Rectal smooth muscle tissue (tissue), 1 donor: ENCODE measurements at regions not wholly inside any gene's neighbourhood (a gene's known extent, or its start where the extent isn't known, plus 50 kb on each side); places are given as distances from the start of the nearest gene placed in this dataset.

ENCODE experiments used
- H3K27ac ChIP-seq: one replicate; pipeline ENCODE4 v1.7.0; 2013; ENCODE audit warnings: low read depth, low read length, inconsistent platforms
- H3K27me3 ChIP-seq: one replicate; pipeline ENCODE4 v1.7.0; 2013; ENCODE audit warnings: low read length; ENCODE audit not compliant: control insufficient read depth, insufficient read depth
- H3K36me3 ChIP-seq: one replicate; pipeline ENCODE4 v1.7.0; 2013; ENCODE audit warnings: low read length; ENCODE audit not compliant: control insufficient read depth, insufficient read depth
- H3K4me1 ChIP-seq: one replicate; pipeline ENCODE4 v1.7.0; 2013; ENCODE audit warnings: low read length; ENCODE audit not compliant: control insufficient read depth, insufficient read depth
- H3K4me3 ChIP-seq: one replicate; pipeline ENCODE4 v1.7.0; 2013; ENCODE audit warnings: low read length
- H3K9ac ChIP-seq: one replicate; pipeline ENCODE4 v1.7.0; 2013; ENCODE audit warnings: low read length

- Histone ChIP-seq H3K9ac (no peak overlapping the region), H3K4me1 (no peaks in the 10 kb centered on the region), H3K27ac (no peak overlapping the region), H3K36me3 (no peaks in the 10 kb centered on the region), H3K4me3 (no peak overlapping the region), H3K27me3 (no peaks in the 10 kb centered on the region)
Measured at GRCh38 chr12:38384816-38385378, 68.3 kb downstream of the ALG10B start.

- no peaks in the 10 kb centered on the region for H3K4me1 ChIP-seq
- H3K36me3 ChIP-seq = no peaks in the 10 kb centered on the region
- H3K27me3 ChIP-seq = no peaks in the 10 kb centered on the region
- H3K9ac ChIP-seq = no peak overlapping the region
- no peak overlapping the region for H3K4me3 ChIP-seq
- no peak overlapping the region for H3K27ac ChIP-seq
Measured at GRCh38 chr12:38385486-38385885, 68.9 kb downstream of the ALG10B start.

- no peak overlapping the region for H3K4me3 ChIP-seq
- no peaks in the 10 kb centered on the region for H3K27me3 ChIP-seq
- H3K4me1 ChIP-seq = no peaks in the 10 kb centered on the region
- H3K36me3 ChIP-seq = no peaks in the 10 kb centered on the region
- no peak overlapping the region for H3K9ac ChIP-seq
- H3K27ac ChIP-seq = no peak overlapping the region
Measured at GRCh38 chr12:38386205-38386985, 69.8 kb downstream of the ALG10B start.

GRCh38 chr12:38389614-38390013 lies 73.0 kb downstream of the ALG10B start:
- Histone ChIP-seq H3K4me1 (no peaks in the 10 kb centered on the region), H3K4me3 (no peak overlapping the region), H3K9ac (no peak overlapping the region), H3K27ac (no peak overlapping the region), H3K27me3 (no peaks in the 10 kb centered on the region), H3K36me3 (no peaks in the 10 kb centered on the region)

GRCh38 chr12:38391007-38391406 lies 74.4 kb downstream of the ALG10B start:
- Histone ChIP-seq H3K9ac (no peak overlapping the region), H3K36me3 (no peaks in the 10 kb centered on the region), H3K27ac (no peak overlapping the region), H3K27me3 (no peaks in the 10 kb centered on the region), H3K4me3 (no peak overlapping the region), H3K4me1 (no peaks in the 10 kb centered on the region)

GRCh38 chr12:38392554-38393144 lies 76.1 kb downstream of the ALG10B start:
- H3K4me1 ChIP-seq = no peaks in the 10 kb centered on the region
- H3K4me3 ChIP-seq = no peak overlapping the region
- H3K36me3 ChIP-seq = no peaks in the 10 kb centered on the region
- H3K9ac ChIP-seq = no peak overlapping the region
- H3K27ac ChIP-seq = no peak overlapping the region
- H3K27me3 ChIP-seq = no peaks in the 10 kb centered on the region

GRCh38 chr12:38399711-38400206 lies 83.2 kb downstream of the ALG10B start:
- Histone ChIP-seq H3K27me3 (no peaks in the 10 kb centered on the region), H3K9ac (no peak overlapping the region), H3K27ac (no peak overlapping the region), H3K36me3 (no peaks in the 10 kb centered on the region), H3K4me3 (no peak overlapping the region), H3K4me1 (no peaks in the 10 kb centered on the region)

- H3K4me3 ChIP-seq = no peak overlapping the region
- no peak overlapping the region for H3K9ac ChIP-seq
- no peaks in the 10 kb centered on the region for H3K36me3 ChIP-seq
- H3K27me3 ChIP-seq = no peaks in the 10 kb centered on the region
- no peak overlapping the region for H3K27ac ChIP-seq
- H3K4me1 ChIP-seq = no peaks in the 10 kb centered on the region
Measured at GRCh38 chr12:38402811-38403210, 86.2 kb downstream of the ALG10B start.

- Histone ChIP-seq H3K4me1 (no peaks in the 10 kb centered on the region), H3K4me3 (no peak overlapping the region)
Measured at GRCh38 chr12:38409511-38409910, 92.9 kb downstream of the ALG10B start.

GRCh38 chr12:38411426-38411825 lies 94.9 kb downstream of the ALG10B start:
- Histone ChIP-seq H3K4me1 (no peaks in the 10 kb centered on the region), H3K36me3 (no peaks in the 10 kb centered on the region), H3K9ac (no peak overlapping the region), H3K27ac (no peak overlapping the region), H3K27me3 (no peaks in the 10 kb centered on the region), H3K4me3 (no peak overlapping the region)

More at GRCh38 chr12:38409511-38409910, 92.9 kb downstream of the ALG10B start:
- Histone ChIP-seq H3K27me3 (no peaks in the 10 kb centered on the region), H3K9ac (no peak overlapping the region), H3K27ac (no peak overlapping the region), H3K36me3 (no peaks in the 10 kb centered on the region)

GRCh38 chr12:38411946-38412345 lies 95.4 kb downstream of the ALG10B start:
- H3K27me3 ChIP-seq = no peaks in the 10 kb centered on the region
- no peak overlapping the region for H3K27ac ChIP-seq
- H3K9ac ChIP-seq = no peak overlapping the region
- H3K4me1 ChIP-seq = no peaks in the 10 kb centered on the region
- H3K36me3 ChIP-seq = no peaks in the 10 kb centered on the region
- H3K4me3 ChIP-seq = no peak overlapping the region

GRCh38 chr12:38417101-38417500 lies 100.5 kb downstream of the ALG10B start:
- Histone ChIP-seq H3K4me1 (no peaks in the 10 kb centered on the region), H3K4me3 (no peak overlapping the region), H3K27ac (no peak overlapping the region), H3K27me3 (no peaks in the 10 kb centered on the region), H3K36me3 (no peaks in the 10 kb centered on the region), H3K9ac (no peak overlapping the region)
